HG03354 (cell line): ENCODE measurements at regions not wholly inside any gene's neighbourhood (a gene's known extent, or its start where the extent isn't known, plus 50 kb on each side); places are given as distances from the start of the nearest gene placed in this dataset.
"Not testable (repeated sequence)": the region's sequence is repeated elsewhere in the genome, so short reads cannot be mapped to it uniquely, and the experiment has no call there.

ENCODE experiments used
- ATAC-seq: cut with Tn5 transposase; IDR thresholded peaks from one replicate; pipeline ENCODE4 v1.9.1; 2021; ENCODE audit warnings: mild to moderate bottlenecking; ENCODE audit not compliant: unreplicated experiment, poor library complexity, severe bottlenecking

DNA sequence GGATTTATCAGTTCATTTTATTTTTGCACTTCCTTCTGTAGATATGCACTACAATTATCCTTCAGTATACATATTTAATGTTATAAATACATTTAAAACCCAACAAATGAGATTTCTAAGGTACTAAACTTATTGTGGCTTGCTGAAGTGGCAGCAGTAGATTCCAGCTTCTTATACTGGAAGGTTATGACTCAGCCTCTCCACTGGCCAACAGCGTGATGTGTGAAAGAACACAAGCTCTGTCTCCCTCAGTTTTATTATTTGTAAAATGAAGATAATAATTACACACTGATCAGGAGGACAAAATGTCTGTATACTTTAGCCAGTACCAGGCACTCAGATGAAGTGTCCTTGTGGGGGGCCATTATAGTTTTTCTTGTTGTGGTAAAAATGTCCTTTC lies 1147.1 kb downstream of the CNTNAP5 start:
- no peak for ATAC-seq

DNA sequence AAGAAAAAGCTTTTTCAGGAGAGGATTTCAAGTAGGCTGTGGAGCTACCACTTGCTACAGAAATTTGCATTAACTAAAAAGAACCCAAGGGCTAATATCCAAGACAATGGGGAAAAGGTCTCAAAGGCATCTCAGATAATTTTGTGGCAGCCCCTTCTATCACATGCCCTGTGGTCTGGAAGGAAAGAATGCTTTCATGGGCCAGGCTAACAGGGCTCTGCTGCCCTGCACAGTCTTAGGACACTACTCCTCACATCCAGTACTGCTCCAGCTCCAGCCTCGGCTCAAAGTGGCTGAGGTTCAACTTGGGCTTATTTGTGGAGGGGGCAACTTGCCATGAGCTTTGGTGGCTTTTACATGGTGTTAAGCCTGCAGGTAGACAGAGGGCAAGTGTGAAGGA lies 1150.3 kb downstream of the CNTNAP5 start:
- ATAC-seq: no peak

DNA sequence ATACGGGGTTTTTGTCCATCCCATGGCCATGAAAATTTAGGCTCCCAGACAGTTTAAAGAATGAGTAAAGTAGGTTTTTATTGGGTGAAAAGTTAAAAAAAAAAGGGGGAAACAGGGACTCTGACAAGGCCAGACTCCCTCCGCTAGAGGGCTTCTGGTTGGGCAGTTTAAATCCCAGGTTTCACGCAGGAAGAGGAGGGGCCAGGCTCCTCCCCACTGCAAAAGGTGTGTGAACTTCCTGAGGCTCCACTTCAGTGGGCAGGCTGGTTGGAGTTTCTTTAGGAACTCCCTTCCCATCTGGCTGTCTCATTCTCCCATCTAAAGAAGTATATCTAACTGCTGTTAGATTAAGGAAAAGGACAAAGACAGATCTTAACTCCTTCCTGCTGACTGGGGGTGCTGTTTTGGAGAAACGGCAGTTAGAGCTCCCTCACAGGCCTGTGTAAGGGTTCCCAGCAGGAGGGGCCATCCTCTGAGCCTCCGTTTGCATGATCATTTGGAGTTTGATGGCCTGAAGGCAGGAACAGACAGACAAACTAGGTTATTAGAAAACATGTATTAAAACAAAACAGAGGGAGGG lies 1160.7 kb downstream of the CNTNAP5 start:
- ATAC-seq: no peak

DNA sequence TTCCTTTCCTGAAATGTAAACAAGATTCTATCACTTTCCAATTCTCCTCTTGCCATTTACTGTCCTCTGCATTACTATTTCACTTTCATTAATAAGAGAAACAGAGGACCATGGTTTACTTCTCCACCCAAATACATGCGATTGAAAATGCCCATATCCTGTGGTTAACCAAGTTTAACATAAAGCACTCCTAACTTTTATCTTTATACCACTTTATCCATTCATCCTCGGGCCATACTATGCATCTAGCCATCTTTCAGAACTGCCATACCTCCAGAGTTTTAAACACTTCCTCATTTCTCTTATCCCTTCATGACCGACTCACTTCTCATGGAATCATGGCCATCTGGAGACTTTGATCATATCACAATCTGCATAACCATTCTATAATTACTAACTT lies 1182.3 kb downstream of the CNTNAP5 start:
- ATAC-seq: no peak

DNA sequence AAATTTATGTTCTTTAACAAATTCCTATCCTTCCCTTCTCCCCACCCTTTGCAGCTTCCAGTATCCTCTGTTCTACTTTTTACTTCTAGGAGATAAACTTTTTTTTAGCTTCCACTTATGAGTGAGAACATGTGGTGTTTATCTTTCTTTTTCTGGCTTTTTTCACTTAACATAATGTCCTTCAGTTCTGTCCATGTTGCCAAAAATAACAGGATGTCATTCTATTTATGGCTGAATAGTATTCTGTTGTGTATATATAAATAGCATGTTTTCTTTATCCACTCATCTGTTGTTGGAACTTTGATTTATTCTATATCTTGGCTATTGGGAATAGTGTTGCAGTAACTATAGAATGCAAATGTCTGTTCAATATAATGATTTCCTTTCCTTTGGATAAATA lies 1191.2 kb downstream of the CNTNAP5 start:
- no peak for ATAC-seq

DNA sequence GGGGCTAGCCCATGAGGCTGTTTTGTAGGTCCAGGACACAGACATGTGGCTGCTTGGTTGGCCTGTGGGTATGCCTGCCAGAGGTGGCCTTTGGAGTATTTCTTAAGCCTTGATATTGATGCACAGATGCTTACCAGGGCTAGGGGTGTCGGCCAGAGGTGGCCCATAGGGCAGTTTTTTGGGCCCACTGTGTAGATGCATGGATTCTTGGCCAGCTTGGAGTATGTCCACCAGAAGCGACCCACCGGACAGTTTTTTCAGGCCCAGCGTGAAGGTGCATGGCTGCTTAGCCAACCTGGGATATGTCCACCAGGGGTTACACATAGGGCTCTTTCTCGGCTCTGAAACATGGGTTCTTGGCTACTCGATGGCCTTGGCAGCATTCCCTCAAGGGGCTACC lies 1199.1 kb downstream of the CNTNAP5 start:
- no peak for ATAC-seq

DNA sequence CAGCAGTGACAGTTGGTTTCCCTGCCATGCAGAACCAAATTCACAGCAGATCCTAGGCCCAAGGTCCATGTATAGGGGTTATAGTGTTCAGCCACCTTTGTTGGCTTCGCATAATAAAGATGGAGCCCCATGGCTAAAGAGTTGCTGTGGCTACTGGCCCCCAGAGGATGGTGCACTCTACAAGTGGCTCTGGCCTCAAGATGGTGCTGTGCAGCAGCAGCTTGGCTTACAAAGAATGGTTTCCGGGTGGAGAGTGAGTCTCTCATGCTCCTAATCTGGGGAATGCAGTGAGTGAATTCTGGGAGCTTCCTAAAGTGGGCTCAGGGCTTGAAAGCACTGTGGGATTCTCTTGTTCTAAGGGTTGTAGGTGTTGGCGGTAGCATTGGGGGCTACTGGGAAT lies 1199.7 kb downstream of the CNTNAP5 start:
- ATAC-seq: no peak

DNA sequence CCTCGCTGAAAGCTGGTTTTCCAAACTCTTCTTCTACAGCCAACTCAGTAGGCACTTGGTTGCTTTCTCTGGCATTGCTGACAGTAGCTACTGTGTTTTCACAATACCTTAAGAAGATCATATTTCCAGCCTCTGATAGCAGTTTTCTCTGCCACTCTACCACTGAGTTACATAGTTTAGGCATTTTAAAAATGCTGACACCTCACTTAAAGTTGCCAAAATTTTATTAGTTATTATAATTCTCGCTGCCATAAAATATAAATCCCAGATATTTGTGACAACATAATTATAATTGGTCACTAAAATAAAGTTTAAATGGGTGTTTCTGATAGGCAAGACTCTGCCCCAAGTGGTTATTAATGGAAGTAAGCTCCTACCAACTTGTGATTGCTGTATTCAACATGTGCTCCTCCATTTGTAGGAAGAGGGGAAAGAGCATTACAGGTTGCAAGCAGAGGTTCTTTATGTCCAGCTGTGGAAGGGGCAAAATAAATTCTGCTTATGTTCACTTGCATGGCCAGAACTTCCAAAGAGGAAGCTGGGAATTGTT lies 1202.8 kb downstream of the CNTNAP5 start:
- ATAC-seq: no peak

DNA sequence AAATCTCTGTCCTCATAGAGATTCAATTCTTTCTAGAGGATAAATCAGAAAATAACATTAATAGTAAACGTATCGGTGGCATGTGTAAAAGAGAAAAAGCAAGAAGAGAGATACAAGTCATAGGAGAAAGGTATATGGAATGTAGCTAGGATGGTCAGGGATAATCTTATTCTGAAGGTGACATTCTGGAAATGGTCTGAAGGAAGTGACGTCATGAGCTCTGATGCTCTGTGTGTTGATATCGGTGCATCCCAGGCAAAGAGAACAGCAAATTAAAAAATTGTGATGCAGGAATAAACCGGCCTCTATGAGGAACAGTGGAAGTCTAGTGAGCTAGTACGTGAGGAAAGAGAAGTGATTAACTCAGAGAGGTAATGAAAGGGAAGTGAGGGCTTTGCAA lies 1215.8 kb downstream of the CNTNAP5 start:
- ATAC-seq: no peak

DNA sequence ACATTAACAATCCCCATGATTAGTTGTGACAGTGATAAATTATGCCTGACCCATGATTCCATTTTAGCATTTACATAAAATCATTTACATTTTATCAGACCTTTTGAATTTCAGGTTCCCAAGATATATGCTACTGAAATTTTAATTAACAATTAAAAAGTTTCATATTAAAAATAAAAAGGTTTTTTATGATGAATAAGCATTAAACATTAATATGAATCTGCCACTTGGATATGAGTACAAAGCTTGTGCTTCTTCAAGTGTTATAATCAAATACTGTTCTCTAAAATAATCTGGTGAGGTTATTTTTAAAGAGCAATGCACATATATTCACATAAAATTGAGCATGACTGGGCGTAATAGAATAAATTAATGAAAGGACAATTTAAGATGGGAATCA lies 1218.0 kb downstream of the CNTNAP5 start:
- no peak for ATAC-seq

DNA sequence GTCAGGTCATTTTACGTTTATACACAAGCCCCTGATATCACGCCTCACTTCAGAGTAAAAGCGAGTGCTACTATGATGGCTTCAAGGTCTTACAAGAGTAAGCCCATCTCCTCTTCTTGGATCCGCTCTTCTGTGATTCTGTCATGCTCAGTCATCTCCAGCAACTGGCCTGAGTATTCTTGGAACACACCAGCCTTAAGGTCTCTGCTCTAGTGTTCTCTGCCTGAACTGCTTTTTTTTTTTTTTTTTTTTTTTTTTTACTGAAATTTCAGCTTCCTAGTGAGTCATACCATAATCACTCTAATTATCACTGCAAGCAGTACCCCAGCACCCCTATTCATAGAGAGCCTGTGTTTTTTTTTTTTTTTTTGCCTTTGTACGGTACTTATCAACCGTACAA lies 1228.9 kb downstream of the CNTNAP5 start:
- ATAC-seq: no peak

DNA sequence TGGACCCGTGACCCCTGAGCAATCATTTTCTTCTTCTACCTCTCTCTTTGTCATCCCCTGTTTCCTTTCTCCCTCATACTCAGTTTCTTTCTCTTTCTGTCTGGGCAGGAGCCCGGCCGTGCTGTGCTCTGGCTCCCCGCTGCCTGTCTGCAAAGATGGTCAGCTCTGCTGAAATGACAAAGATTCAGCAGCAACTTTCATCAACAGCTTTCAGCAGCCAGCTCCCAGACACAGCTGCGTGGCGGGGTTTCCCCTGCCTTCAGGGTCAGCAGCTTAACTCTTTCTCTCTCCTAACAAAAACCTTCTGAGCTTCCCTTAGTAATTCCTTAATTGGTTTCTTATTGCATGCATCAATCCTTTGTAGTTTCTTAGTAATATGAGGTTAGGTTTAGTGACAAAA lies 1234.4 kb downstream of the CNTNAP5 start:
- no peak for ATAC-seq

DNA sequence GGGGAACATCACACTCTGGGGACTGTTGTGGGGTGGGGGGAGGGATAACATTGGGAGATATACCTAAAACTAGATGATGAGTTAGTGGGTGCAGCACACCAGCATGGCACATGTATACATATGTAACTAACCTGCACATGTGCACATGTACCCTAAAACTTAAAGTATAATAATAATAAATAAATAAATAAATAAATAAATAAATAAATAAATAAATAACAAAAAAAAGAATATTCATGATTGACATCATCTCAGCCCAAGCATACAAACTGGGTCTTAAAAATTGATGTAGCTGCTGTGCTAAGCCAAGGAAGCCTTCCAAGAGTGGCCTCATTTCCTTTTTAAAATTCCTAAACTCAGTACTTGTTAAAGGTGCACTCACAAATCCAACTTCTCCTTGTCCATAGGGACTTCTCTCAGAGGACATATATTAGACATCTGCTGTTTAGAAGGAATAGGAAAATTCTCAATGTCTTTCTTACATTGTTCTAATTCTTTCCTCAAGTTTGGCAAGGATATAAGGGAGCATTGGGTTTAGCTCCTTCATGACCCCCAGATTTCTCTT lies 1235.4 kb downstream of the CNTNAP5 start:
- ATAC-seq: not testable (repeated sequence)

DNA sequence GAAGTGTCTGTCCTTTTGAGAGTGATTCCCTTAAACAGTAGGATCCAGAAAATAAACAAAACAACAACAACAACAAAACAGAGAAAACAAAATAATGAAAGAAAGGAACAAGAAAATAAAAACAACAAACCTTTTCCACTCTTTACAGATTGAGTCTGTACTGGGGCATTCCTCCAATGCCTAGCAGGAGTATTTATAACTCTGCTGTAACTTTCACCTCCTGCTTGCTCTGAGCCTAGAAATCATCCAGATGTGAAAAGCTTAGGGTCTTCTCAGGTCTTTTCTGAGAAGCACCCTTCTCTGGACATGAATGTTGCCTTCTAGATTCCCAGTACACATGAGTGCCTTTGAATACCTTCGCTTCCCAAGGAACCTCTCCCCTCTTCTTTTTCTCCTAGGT lies 1239.4 kb downstream of the CNTNAP5 start:
- ATAC-seq: no peak

DNA sequence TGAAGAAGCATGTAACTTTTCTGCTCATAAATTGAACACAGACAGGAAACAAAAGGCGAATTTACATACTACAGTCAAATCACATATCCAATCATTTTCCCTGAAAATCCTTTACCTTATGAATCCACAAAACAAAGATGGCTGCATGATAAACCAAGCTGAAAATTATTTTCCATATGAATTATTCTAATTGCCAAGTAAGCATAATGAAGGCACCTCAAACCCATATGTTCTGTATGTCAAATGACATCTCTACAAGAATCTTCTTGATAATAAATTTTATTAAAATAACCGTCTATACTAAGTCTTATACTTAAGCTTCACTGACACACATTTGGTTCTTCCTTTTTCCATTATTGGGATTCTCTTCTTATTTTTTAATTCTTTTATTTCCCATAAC lies 1242.6 kb downstream of the CNTNAP5 start:
- ATAC-seq: no peak

DNA sequence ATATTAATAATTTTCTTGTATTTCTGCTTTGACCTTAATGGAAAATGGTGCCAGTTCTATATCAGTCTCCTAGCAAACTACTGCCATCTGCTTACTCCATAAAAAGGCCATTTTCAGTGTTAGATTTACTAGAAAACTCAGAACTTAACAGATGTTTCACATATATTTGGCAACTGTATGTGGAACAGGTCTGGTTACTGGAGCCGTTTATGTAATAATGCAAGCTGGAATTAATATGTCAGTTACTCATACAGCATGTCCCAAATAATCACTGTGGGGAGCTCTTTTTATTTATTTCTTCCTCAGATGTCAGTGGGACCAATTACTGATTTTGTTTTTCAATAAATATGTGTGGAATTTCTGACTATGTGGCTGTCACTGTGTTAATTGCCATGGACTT lies 1247.6 kb downstream of the CNTNAP5 start:
- ATAC-seq: no peak

DNA sequence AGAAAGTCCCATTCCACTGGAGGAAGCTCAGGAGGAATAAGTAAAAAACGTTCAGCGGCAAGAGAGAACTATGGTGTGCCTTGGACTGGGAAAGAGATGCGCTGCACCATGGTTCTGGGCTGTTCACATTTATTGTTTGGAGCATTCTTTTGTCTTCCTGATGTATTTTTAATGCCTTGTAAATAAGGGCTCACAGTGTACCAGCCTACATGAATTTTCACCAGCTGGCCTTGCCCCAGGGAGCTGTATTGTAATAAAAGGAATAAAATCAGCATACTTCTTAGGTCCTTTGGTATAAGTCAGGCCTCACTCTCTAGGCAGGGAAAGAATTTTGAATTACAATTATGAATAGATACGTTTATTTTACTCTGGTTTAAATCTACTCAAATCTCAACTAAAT lies 1249.6 kb downstream of the CNTNAP5 start:
- ATAC-seq: no peak

DNA sequence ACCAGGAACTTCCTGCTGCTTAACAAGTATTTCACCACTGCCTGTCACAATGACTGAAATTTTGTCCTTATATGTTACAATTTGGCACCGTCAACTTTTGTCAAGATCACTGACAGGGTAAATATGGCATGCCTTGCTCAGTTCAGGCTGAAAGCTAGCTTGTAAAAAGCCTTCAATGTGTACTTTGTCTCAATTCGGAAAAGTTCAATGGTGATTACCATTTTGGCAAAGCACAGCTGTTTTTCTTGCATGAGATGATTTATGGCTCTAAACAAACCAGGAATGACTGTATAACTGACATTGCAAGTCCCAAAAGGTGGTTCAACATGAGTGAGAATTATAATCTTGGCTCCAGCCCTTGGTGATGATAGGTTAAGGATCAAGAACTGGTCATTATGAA lies 1255.2 kb downstream of the CNTNAP5 start:
- no peak for ATAC-seq

DNA sequence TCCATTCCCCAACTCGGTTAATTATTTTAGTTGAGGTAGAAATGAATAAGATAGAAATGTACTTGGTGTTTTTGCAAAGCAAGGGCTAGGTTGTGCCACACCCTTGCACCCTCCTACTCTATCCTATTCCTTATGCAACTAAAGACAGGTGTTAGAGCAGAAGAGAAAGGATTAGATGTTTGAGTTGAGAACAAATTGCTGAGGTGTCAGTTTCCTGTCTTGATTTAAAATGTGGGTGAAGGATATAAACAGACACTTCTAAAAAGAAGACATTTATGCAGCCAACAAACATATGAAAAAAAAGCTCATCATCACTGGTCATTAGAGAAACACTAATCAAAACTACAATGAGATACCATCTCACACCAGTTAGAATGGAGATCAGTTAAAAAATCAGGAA lies 1256.2 kb downstream of the CNTNAP5 start:
- no peak for ATAC-seq

DNA sequence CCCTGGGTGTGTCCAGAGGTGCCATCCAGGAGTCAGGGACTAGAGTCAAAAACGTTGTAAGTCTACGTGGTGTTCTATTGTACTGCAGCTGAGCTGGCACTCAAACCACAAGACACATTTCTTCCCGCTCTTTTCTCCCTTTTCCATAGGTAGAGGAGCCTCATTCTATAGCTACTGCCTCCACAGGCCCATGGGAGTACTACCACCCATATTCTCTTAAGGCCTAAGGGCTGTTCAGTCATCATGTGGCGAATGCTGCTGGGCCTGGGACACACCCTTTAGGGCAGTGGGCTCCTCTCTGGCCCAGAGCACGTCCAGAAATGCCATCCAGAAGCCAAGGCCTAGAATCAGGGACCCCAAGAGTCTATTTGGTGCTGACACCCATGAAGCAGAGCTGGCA lies 1271.7 kb downstream of the CNTNAP5 start:
- ATAC-seq: no peak

DNA sequence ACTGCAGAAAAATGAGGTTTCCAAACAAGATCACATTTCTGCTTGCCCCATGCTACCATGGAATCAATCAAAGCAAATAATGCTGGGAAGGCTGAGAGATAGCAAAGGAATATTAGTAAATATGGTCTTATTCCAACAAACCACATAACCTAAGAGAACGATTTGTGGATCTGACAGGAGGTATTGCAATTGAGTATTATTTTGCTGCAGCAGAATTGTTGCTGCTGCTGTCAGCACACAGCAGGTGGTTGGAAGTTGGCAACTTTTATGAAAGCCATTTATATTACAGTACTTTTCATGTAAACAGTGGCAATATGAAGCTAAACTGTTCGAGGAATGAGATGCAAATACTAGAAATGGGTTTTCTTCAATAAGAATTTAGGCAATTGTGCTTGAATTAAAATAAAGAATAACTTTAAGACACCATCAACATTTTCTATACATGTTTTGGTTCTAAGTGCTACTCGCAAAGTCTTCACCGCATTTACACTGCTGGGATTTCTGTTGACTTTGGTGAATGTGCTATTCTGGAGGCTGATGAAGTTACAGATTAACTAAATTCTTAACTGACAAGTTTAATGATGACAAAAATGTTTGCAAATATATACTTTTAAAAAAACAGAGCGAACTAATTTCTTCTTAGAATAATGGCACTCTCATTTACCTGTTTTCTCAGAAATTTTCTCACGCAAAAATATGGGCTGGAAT lies 1285.7 kb downstream of the CNTNAP5 start:
- ATAC-seq: no peak
